Activated CD8-positive, alpha-beta T cell treated with anti-CD3 and anti-CD28 coated beads for 36 hours (primary cell): ENCODE measurements at regions not wholly inside any gene's neighbourhood (a gene's known extent, or its start where the extent isn't known, plus 50 kb on each side); places are given as distances from the start of the nearest gene placed in this dataset.

ENCODE experiments used
- ATAC-seq: fragments of 200-7000 bp; cut with Tn5 transposase; one replicate; pipeline ENCODE4 v1.10.0; 2021; ENCODE audit warnings: mild to moderate bottlenecking, moderate library complexity
- CTCF ChIA-PET: fragments of 350-600 bp; sonication (Branson Sonifier 250); formaldehyde crosslinking; loops from one replicate; lab custom pipeline; 2021; ENCODE audit warnings: antibody characterized with exemption; lab: Charles Lee
- POLR2A ChIA-PET: fragments of 350-600 bp; sonication (Branson Sonifier 250); formaldehyde crosslinking; loops from one replicate; lab custom pipeline; 2021; ENCODE audit warnings: antibody characterized with exemption; lab: Charles Lee
- DNase-seq: peaks from one replicate; pipeline ENCODE4 v3.0.0-alpha.2; 2020
- H3K27ac Mint-ChIP-seq: one replicate; pipeline ENCODE4 v1.8.0; 2021; ENCODE audit warnings: mild to moderate bottlenecking, mixed read lengths
- H3K27me3 Mint-ChIP-seq: one replicate; pipeline ENCODE4 v1.8.0; 2021; ENCODE audit warnings: mixed read lengths
- H3K36me3 Mint-ChIP-seq: one replicate; pipeline ENCODE4 v1.8.0; 2021; ENCODE audit warnings: low read depth, mixed read lengths
- H3K4me1 Mint-ChIP-seq: one replicate; pipeline ENCODE4 v1.8.0; 2021; ENCODE audit warnings: low read depth, mixed read lengths
- H3K4me3 Mint-ChIP-seq: one replicate; pipeline ENCODE4 v1.8.0; 2021; ENCODE audit warnings: mild to moderate bottlenecking, moderate library complexity, mixed read lengths
- H3K9me3 Mint-ChIP-seq: one replicate; pipeline ENCODE4 v1.8.0; 2021; ENCODE audit warnings: mixed read lengths
- intact Hi-C: fragments of 100-400 bp; cut with micrococcal nuclease; formaldehyde crosslinking; loops from one replicate; pipeline ENCODE4 v1.10.0; 2022
- TF ChIP-seq, protein P1 (sequence below): fragments of 200-600 bp; IDR thresholded peaks from one replicate; pipeline ENCODE4 v1.8.0; 2022; ENCODE audit warnings: antibody characterized with exemption, mild to moderate bottlenecking

- no peaks in the 10 kb centered on the region for H3K27me3 Mint-ChIP-seq
- no peak overlapping the region for H3K27ac Mint-ChIP-seq
- DNase-seq (no peak), ATAC-seq (no peak)
- ChIA-PET POLR2A (no interaction called here), CTCF (no interaction called here)
- H3K4me3 Mint-ChIP-seq: no peak overlapping the region
- H3K36me3 Mint-ChIP-seq: no peaks in the 10 kb centered on the region
- intact Hi-C loops: no loop called here
- no peaks in the 10 kb centered on the region for H3K4me1 Mint-ChIP-seq
- TF ChIP-seq, protein P1, sequence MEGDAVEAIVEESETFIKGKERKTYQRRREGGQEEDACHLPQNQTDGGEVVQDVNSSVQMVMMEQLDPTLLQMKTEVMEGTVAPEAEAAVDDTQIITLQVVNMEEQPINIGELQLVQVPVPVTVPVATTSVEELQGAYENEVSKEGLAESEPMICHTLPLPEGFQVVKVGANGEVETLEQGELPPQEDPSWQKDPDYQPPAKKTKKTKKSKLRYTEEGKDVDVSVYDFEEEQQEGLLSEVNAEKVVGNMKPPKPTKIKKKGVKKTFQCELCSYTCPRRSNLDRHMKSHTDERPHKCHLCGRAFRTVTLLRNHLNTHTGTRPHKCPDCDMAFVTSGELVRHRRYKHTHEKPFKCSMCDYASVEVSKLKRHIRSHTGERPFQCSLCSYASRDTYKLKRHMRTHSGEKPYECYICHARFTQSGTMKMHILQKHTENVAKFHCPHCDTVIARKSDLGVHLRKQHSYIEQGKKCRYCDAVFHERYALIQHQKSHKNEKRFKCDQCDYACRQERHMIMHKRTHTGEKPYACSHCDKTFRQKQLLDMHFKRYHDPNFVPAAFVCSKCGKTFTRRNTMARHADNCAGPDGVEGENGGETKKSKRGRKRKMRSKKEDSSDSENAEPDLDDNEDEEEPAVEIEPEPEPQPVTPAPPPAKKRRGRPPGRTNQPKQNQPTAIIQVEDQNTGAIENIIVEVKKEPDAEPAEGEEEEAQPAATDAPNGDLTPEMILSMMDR: no peak
- H3K9me3 Mint-ChIP-seq: no peaks in the 10 kb centered on the region
Observed at GRCh38 chr9:135372501-135373008, 107.0 kb upstream of the PPP1R26 start.

GRCh38 chr9:135373151-135373685, 106.4 kb upstream of the PPP1R26 start:
- ATAC-seq: no peak
- TF ChIP-seq, protein P1: no peak

DNA sequence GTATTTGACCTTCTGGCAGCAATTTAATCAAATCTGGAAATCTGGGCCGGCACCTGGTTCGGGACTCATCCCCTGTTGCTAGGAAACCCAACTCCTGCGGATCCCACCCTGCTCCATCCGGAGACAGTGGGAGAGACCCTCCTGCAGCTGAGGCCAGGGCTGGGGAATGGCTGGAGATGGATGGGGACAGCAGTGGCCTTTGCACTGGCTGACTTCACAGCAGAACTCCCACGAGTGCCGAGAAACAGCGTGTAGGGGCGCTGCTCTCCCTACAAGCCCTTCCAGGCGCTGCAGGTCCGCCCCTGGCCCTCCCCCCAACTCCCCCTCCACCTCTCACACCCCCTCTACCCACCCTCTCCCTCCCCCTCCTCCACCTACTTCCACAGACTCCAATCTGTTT, 105.8 kb upstream of the PPP1R26 start:
- Mint-ChIP-seq H3K4me1 (no peaks in the 10 kb centered on the region), H3K27ac (no peak overlapping the region), H3K27me3 (no peaks in the 10 kb centered on the region), H3K9me3 (no peaks in the 10 kb centered on the region), H3K4me3 (no peak overlapping the region), H3K36me3 (no peaks in the 10 kb centered on the region)
- ChIA-PET POLR2A (interaction anchor here (0.6 kb wide), 1 partner anchor 86 kb away, joined by 3 read pairs; no protein-coding TSS in a partner anchor), CTCF (no interaction called here)
- TF ChIP-seq, protein P1: no peak
- intact Hi-C loops: no loop called here
- no peak for ATAC-seq
- no peak for DNase-seq

More at GRCh38 chr9:135373151-135373685, 106.4 kb upstream of the PPP1R26 start:
- Mint-ChIP-seq H3K27ac (no peak overlapping the region), H3K4me3 (no peak overlapping the region), H3K36me3 (no peaks in the 10 kb centered on the region), H3K9me3 (no peaks in the 10 kb centered on the region), H3K27me3 (no peaks in the 10 kb centered on the region), H3K4me1 (no peaks in the 10 kb centered on the region)
- intact Hi-C loops: no loop called here
- no peak for DNase-seq
- ChIA-PET CTCF (no interaction called here), POLR2A (interaction anchor here (0.6 kb wide), 1 partner anchor 85 kb away, joined by 3 read pairs; no protein-coding TSS in a partner anchor)

DNA sequence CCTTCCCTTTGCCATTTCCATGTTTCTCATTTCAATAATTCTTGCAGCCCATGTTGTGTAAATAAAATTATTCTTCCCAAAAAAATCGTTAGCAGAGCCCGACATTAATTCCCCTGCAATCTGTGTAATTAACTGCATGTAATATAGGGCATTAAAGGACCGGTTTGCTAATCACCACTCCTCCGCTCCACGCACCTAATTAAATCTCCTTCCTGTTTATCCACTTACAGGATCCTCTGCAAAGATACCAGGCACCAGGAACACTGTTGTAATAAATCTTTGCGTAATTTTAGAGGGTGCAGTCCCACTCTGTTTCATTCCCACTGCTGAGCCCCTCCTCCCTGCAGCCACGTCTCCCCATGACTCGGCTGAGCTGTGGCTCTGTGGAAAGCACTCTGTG, 105.0 kb upstream of the PPP1R26 start:
- DNase-seq: no peak
- Mint-ChIP-seq H3K4me1 (no peaks in the 10 kb centered on the region), H3K27ac (no peak overlapping the region), H3K27me3 (no peaks in the 10 kb centered on the region), H3K4me3 (no peak overlapping the region), H3K36me3 (no peaks in the 10 kb centered on the region), H3K9me3 (no peaks in the 10 kb centered on the region)
- TF ChIP-seq, protein P1: no peak
- intact Hi-C loops: no loop called here
- CTCF ChIA-PET: no interaction called here
- POLR2A ChIA-PET: no interaction called here
- ATAC-seq: no peak

- H3K27ac Mint-ChIP-seq: no peak overlapping the region
- ChIA-PET CTCF (no interaction called here), POLR2A (no interaction called here)
- H3K4me3 Mint-ChIP-seq: no peak overlapping the region
- intact Hi-C loops: no loop called here
- no peaks in the 10 kb centered on the region for H3K27me3 Mint-ChIP-seq
- no peak for DNase-seq
- TF ChIP-seq, protein P1: no peak
- no peaks in the 10 kb centered on the region for H3K36me3 Mint-ChIP-seq
- no peaks in the 10 kb centered on the region for H3K9me3 Mint-ChIP-seq
- no peak for ATAC-seq
- no peaks in the 10 kb centered on the region for H3K4me1 Mint-ChIP-seq
Observed at GRCh38 chr9:135375001-135375400, 104.6 kb upstream of the PPP1R26 start.
